HG02571 (cell line): ENCODE measurements at regions not wholly inside any gene's neighbourhood (a gene's known extent, or its start where the extent isn't known, plus 50 kb on each side); places are given as distances from the start of the nearest gene placed in this dataset.
"Not testable (repeated sequence)": the region's sequence is repeated elsewhere in the genome, so short reads cannot be mapped to it uniquely, and the experiment has no call there.

ENCODE experiments used
- ATAC-seq: cut with Tn5 transposase; IDR thresholded peaks from one replicate; pipeline ENCODE4 v1.9.1; 2021; ENCODE audit warnings: mild to moderate bottlenecking, moderate library complexity; ENCODE audit not compliant: unreplicated experiment

DNA sequence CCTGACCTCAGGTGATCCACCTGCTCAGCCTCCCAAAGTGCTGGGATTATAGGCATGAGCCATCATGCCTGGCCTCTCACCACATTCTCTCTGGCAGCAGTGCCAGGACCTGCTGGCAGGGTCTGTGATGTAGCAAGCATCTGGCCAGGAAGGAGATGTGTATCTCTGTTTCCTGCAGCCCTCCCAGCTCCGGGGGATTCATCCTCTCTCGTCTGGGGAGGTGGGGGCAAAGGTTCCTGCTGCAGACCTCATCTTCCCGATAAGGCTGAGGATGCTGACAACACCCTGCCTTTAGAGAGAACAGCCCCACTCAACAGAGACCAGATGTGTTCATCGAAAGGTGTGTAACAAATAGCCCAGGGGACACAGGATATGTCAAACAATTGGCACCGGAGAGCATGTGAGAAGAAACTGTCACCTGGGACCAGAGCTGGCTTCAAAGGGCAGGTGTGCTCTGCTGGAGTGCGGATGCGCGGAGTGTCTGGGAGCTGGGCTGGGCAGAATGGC, 54.8 kb upstream of the SEC14L1 start:
- ATAC-seq: no peak

DNA sequence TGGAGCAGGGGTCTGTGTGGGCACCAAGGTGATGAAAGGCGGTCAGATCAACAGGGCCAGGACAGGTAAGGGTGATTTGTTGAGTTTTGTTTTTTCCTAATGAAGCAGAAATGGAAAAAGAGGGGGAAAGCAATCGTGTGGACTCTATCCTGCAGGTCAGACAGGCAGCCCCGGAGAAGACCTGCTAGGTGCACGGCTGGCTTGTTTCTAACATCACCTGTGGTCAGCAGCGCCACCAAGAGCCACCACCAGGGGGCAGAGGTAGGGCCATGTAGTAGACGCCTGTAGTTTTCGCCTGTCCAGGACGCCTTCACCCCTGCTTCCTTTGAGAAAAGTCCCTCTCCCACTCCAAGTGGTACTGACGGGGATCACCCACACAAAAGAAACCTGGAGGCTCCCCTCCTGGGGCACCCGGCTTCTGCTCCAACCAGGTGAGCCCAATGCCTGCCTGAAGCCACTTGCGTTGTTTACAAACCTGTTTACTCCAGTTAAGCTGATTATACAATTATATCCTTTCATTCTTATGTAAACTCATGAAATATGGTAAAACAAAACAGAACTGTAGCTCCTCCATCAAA, 54.2 kb upstream of the SEC14L1 start:
- ATAC-seq: no peak

DNA sequence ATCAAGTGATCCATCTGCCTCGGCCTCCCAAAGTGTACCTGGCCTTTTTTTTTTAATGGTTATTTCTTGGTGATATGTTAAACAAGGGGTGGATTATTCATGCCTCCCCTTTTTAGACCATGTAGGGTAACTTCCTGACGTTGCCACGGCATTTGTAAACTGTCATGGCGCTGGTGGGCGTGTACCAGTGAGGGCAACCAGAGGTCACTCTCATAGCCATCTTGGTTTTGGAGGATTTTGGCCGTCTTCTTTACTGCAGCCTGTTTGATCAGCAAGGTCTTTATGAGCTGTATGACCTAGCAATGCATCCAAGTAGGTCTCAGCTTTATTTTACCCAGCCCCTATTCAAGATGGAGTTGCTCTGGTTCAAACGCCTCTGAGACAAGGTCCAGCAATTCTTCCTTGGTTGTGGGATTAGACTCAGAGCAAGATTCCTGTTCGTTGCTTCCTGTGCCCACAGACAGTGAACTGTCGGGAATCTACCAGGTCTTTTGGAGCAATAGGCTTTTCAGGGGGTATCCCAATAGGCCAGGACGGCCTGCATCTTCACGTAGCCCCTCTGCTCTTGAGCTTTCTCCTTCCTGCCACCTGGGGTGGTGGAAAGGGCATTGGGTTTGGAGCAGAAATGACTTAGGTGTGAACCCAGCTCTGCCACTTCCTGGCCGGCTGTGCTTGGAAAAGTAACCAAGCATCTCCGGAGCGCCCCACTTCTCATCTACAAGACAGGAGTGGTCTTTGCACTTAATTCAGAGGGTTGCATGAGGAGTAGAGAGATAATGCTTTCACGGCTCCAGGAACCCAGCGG, 52.9 kb upstream of the SEC14L1 start:
- ATAC-seq: no peak

DNA sequence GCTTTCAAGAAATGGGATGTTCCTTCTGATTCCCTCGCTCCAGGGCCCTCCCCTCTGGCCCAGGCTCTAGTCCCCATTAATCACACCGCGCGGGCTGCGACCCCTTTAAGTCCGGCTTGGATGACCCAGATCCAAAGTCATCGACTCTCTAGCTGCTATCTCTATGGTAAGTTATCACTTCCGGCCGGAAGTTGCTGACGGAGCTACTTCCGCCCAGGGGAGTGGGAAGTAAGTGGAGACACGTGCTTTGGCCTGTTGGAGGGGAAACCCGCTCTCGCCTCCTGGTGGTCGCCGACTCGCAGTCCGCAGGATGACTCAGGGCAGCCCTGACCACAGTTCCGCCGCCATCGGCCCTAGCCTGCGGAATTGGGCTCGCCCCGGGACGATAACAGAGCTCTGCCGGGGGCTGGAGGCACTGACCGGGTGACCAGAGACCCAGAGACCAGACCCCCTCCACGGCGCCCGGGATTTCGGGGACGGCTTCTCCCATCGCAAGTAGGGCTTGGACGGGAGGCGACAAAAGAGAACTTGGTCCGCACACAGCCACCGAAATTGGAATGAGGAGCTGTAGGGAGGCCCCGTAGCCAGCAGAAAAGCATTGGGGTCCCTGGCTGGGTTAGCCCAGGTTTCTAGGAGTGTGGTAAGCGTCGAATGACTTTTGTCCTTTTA, 52.2 kb upstream of the SEC14L1 start:
- ATAC-seq: peak; percentile 67

DNA sequence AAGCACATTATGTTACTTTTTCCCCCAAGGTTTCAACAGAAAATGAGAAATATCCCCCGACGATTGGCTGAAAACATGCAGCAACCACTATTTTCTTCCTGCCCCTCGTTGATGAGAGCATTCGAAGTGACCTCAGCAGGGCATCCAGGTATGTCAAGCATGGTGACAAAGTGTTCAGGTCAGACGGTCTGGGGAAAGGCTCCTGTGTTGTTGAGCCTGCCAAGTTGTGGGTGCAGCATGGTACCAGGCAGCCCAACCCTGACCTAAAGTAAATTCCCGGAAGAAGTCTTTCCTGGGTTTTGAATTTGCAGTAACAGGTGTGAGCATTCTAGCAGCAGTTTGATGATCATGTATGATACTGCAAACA, 51.7 kb upstream of the SEC14L1 start:
- ATAC-seq: no peak

DNA sequence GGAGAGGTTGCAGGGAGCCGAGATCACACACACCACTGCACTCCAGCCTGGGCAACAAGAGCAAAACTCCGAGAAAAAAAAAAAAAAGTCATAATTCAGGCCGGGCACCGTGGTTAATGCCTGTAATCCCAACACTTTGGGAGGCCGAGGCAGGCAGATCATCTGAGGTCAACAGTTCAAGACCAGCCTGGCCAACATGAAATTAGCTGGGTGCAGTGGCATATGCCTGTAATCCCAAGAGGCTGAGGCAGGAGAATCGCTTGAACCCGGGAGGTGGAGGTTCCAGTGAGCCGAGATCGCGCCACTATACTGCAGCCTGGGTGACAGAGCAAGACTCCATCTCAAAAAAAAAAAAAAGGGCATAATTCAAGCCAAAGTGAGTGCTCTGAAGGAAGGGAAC, 50.8 kb upstream of the SEC14L1 start:
- not testable (repeated sequence) for ATAC-seq

DNA sequence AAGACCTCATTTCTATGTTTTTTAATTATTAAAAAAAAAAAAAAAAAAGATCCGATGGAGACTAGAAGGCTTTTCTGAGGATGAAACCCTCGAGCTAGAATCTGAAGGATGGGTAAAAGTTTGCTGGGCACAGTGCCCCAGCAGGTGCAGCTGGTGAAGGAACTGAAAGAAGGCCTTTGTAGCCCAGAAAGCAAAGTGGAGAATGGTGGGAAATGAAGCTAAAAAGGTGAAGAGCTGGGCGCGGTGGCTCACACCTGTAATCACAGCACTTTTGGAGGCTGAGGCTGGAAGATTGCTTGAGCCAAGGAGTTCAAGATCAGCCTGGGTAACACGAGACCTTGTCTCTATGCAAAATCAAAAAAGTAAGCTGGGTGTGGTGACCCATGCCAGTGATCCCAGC, 50.3 kb upstream of the SEC14L1 start:
- no peak for ATAC-seq
